DMS153 treated with DMSO at 0.1 percent for 48 hours (cell line): ENCODE measurements at regions not wholly inside any gene's neighbourhood (a gene's known extent, or its start where the extent isn't known, plus 50 kb on each side); places are given as distances from the start of the nearest gene placed in this dataset.

Source experiments
- DNase-seq: peaks from one replicate; lab custom pipeline; 2025; ENCODE audit not compliant: unreplicated experiment; lab: John Stamatoyannopoulos, UW

DNA sequence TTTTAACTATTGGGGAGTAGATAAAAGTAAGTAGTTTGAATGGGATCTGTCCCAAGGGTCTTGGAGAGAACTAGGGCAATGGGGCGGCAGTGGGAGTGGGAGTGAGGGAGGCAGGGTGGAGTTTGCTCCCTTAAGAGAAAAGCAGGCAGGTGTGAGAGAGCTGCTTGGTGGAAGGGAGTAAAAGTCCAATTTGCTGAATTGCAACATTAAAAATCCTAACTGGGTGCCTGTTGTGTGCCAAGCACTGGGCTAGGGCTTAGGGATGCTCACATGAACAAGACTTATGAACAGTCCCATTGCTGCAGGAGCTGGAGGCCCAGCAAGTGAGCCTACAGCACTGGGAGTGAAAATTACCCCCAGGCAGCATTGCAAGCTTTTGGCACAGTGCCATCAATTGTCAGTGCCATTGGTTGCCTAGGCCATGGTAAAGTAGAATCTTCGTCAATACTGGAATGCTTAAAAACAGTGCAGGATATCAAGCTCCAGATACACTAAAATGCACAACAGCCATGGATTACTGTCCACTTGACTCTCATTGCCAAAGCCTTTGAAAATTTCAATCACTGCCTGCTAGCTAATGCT, 277.7 kb upstream of the JARID2 start:
- DNase-seq = no peak

DNA sequence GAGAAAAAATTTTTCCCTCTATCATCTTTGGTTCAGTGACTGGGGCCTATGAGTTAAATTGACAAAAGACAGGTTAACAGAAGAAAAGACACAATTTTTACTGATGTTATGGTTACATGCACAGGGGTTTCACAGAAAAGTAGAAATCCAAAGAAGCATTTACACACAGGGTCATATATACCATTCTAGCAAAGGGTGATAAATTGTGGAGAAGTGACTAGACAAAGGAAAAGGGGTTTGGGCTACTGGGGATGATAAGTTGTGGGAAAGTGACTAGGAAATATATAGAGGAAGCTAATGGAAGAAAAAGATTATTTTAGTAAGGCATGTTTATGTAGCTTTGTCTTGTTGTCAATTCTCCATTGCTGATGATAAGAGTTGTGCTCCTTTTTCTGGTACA, 276.7 kb upstream of the JARID2 start:
- no peak for DNase-seq

GRCh38 chr6:14972379-14973067, 273.3 kb upstream of the JARID2 start:
- no peak for DNase-seq

- no peak for DNase-seq
Observed at GRCh38 chr6:14974372-14974771, 271.5 kb upstream of the JARID2 start.

DNA sequence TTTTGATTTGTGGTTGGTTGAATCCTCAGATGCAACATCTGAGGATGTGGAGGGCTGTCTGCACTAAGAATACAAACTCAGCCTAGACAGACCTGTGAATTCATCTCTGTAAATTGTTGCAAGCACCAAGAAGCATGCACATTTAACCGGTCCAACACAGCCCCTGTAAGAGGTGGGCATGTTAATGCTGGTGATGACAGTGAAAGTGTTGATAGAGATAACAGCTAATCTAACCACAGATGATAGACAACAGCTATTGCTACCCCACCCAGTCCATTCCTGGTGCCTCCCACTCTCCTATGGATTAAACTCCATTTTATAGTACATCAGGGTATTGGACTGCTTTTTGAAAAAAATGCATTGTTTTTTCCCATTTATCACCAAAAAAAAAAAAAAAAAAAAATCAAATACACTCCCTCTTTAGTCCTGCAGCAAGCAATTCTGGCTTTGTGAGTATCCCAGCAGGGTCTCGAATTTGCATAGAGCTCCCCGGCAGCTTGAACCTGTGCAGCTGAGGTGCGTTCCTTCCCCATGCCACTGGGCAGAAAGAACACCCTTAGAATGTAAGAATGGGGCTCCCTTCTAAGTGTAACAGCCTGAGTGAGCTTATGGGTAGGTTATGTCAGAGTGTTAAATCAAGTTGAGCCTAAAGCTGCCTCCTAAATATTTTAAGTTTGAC, 270.9 kb upstream of the JARID2 start:
- no peak for DNase-seq

DNA sequence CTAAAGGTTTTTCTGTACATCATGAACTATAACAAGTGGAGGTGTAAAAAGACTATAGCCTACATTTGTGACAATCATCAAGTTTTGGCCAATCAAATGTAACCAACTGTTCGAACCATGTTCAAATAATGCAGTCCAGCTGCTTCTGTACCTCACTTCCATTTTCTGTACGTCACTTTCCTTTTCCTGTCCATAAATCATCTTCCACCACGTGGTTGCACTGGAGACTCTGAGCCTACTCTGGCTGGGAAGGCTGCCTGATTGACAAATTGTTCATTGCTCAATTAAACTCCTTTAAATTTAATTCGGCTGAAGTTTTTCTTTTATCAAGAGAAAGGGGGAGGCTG, 270.4 kb upstream of the JARID2 start:
- no peak for DNase-seq

- no peak for DNase-seq
Observed at GRCh38 chr6:14977747-14978382, 268.0 kb upstream of the JARID2 start.

- DNase-seq = no peak
Observed at GRCh38 chr6:14981960-14982359, 263.9 kb upstream of the JARID2 start.

DNA sequence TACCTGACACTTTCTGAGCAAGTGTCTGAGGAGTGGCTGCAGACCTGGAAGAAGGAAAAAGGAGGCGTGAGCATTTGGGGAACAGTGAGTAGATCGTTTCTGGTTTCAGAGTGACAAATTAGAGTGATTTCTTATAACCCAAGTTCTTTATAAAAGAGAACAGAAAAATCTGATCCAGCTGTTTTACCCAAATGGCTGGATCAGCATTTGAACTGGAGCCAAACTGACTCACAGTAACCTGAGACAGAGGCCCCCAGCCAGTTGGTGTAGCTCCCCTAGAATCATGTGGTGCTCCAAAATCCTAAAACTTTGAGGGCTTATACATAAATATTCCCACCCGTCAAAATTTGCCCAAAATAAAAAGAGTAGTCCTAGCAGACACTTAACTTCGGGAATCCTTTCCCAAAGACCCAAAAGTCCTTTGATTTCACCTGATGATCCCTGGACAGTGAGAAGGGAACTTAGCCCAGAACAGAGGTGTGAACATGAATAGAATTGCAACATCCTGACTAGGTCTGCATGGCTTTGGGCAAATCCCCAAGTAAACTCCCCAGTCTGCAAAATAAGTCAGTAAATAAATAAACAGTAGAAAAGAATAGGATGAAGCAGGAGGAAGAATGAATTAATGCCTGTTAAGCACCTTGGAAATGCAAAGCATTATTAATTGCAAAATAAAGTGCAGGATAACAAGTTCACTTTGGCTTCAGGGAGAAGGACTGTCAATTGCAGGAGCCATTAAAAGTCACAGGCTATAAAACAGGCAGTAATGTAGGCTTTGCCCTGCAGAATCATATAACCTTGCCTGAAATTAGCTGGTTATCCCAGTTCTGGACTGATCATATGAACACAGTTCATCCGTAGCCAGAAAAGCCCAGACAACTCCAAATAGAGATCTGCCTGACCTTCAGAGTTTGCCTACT, 262.0 kb upstream of the JARID2 start:
- DNase-seq = no peak

DNA sequence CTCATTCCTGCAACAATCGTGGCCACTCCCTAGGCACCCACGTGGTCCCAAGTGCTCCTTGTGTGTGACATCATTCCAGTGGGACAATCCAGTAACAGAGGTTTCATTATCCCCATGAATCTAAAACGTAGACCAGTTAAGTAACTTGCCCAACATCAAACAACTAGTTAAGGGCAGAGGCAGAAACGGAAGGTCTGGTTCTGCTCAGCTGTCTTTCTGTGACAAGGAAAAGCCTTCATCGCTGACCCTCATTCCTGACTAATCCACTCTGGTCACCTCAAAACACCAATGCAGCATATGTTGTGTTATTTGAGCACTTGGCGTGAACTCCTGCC, 261.4 kb upstream of the JARID2 start:
- DNase-seq = no peak

GRCh38 chr6:14985366-14985765, 260.5 kb upstream of the JARID2 start:
- DNase-seq = no peak

DNA sequence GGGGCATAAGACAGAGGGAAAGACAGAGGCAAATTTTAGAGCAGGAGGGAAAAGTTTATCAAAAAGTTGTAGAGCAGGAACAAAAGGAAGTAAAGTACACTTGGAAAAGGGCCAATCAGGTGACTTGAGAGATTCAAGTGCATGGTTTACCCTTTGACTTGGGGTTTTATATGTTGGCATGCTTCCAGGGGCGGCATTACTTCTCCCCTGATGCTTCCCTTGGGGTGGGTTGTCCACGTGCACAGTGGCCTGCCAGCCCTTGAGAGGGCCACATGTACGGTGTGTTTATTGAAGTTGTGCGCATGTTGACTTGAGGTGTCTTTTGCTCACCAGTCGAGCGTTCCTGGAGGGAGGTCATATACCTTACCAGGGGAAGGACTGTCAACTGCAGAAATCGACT, 259.5 kb upstream of the JARID2 start:
- DNase-seq = no peak

GRCh38 chr6:14987490-14987889, 258.4 kb upstream of the JARID2 start:
- no peak for DNase-seq

GRCh38 chr6:14992382-14992781, 253.5 kb upstream of the JARID2 start:
- DNase-seq = no peak

- no peak for DNase-seq
Observed at GRCh38 chr6:14995208-14995607, 250.7 kb upstream of the JARID2 start.

DNA sequence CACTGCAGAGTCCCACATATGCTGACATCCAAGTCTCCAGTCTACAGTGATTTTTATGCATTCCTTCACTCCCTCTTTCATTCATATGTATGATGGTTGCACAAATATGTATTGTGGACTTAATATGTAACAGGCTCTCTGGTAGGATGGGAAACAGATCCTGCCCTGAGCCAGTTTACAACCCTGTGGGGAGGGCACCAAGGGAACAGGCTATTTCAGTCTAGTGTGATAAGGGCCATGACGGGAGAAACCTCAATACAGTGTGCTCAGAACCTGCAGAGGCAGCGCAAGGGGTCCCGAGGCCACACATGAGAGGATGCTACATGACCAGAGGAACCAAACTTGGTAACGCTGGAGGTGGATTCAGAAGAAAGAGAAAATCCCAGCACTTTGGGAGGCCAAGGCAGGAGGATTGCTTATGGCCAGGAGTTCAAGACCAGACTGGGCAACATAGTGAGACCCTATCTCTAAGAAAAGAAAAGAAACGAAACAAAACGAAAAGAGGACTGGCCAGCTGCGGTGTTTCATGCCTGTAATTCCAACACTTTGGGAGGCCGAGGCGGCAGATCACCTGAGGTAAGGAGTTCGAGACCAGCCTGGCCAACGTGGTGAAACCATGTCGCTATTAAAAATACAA, 249.8 kb upstream of the JARID2 start:
- DNase-seq = no peak

GRCh38 chr6:14996892-14997291, 249.0 kb upstream of the JARID2 start:
- no peak for DNase-seq

DNA sequence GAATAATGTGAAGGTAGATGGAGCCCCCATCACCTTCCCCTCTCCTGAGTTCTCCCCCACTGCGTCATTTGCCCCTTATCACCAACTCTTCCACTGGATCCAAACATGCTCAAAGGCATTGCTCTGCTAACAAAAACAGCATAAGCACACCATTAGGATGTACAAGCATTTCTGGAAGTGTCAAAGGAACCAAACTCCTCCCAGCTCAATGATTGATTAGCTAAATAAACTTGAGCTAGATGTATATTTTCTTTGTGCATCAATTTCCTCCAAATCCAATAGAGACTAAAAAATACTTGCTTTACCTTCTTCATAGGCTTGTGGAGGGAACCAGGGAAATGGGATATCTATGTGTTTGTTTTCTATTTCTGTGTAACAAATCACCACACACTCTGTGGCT, 248.4 kb upstream of the JARID2 start:
- no peak for DNase-seq

DNA sequence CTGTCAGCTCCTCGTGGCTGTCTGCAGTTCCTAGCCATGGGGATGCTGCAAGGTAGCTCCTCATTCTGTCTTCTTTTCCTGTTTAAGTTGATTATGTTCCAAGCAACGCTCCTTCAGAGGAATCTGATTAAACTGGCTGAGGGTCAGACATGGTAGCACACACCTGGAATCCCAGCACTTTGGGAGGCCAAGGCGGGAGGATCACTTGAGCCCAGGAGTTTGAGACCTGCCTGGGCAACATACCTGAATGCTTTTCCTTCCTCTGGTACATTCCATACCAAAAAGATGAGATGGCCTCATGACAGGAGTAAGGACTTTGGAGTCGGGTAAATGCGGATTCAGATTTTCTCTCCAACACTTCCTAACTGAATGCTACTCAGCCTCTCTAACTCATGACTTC, 246.8 kb upstream of the JARID2 start:
- DNase-seq = no peak

DNA sequence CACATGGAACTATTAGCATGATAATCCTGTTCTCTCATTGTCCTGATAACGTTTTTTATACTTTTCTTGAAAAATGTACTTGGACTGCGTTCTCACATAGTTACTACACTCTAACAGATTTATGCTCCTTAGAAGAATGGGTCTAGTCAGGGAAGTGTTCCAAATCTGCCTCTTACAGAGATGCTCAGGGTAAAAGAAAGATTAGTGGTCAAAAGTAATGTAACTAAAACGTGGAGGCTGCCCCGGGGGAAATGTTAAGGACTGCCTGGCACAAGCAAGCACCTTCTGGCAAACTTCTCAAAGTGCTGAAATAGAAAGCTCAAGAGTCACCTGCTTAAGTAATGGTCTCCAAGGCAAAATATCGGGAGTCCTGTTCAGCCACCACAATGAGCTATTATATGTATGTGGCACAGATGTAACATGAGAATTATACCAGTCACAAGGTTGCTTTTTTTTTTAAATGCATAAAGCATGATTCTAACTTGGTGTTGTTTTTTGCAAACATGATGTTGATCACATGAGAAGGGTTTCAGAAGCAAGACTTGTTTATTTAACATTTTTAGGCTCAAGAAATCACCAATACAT, 244.5 kb upstream of the JARID2 start:
- no peak for DNase-seq
